ENCODE measurements at regions not wholly inside any gene's neighbourhood (a gene's known extent, or its start where the extent isn't known, plus 50 kb on each side); places are given as distances from the start of the nearest gene placed in this dataset.
"Not testable (repeated sequence)": the region's sequence is repeated elsewhere in the genome, so short reads cannot be mapped to it uniquely, and the experiment has no call there.

- DNase-seq: no peak
These were observed 540.0 kb upstream of the CNTNAP5 start for GRCh38 chr2:123485056-123485455.

DNA sequence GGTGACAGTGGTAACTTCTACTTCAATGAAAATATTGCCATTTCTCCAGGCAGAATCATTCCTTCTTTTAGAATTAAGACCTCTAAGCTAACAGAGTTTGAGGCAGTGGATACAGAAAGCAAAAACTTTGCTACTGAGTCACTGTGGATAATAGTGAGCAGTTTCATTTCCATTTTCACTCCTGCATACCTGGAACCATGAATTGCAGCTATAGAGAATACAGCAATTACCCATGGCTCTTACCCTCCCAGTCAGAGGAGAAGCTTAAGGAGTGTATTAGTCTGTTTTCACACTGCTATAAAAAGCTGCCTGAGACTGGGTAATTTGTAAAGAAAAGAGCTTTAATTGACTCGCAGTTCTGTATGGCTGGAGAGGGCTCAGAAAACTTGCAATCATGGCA lies 531.4 kb upstream of the CNTNAP5 start:
- no peak for DNase-seq

DNA sequence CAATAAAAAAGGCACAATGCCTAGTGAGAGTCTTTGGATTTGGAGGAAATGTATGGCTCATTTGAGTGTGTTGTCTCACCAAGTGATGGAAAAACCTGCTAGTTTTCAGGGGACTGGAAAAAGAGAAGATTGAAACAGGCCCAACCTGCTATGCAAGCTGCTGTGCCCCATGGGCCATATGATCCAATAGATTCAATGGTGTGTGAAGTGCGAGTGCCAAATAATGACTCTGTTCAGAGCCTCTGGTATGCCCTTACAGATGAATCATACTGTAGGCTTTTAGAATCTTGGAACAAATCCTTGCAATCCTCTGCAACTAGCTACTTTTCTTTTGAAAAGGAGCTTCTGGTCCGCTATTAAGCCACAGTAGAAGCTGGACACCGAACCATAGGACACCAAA lies 529.8 kb upstream of the CNTNAP5 start:
- DNase-seq: no peak

DNA sequence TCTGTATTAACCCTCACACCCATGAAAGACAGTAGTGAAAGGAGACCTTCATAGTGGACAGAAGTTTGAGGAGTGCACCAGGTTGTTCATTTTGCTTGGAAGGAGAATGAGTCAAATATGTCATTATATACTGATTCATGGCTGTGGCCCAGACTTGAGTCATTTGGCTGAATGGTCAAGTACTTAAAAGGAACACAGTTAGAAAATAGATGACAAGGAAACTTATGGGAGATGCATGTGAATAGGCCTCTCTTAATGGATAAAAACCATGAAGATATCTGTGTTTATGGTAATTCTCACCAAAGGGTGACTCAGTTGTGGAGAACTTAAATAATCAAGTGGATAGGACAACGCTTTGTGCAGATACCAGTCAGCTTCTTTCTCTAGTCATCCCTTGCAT lies 524.7 kb upstream of the CNTNAP5 start:
- no peak for DNase-seq

- DNase-seq: no peak
These were observed 524.1 kb upstream of the CNTNAP5 start for GRCh38 chr2:123500988-123501387.

GRCh38 chr2:123502931-123503330 lies 522.2 kb upstream of the CNTNAP5 start:
- no peak for DNase-seq

DNA sequence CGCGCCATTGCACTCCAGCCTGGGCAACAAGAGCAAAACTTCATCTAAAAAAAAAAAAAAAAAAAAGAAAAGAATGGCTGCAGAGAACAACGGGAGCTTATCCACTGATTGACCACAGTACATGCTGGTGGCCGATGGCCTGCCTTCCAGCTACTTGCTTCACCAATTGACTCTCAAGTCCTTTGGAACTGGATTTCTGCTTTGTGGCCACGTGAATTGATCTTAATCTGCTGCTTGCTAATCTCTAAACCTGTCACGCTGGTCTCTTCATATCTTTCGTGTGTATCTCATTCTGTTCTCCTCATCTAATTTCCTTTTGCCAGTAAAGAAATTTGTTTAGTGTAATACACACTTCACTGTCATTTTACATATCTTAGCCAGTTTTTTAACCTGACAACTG lies 512.5 kb upstream of the CNTNAP5 start:
- DNase-seq: no peak

DNA sequence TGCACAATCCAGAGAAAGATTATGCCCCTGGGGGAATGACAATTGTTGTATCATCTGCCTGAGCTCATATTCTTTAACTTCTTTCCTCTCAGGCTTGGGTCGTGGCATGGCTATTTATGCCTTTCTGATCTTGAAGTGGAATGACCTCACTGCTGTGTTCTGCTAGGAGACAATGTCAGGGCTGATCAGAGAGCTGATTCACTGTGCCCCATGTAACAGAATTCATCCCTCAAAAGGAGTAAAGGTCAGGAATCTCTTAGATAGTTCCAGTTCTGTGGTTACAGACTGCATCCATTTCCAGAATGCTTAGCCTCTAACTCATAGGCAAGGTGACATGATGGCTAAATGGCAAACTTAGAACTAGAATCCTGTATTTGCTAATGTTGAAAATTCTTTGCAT lies 511.7 kb upstream of the CNTNAP5 start:
- DNase-seq: no peak

DNA sequence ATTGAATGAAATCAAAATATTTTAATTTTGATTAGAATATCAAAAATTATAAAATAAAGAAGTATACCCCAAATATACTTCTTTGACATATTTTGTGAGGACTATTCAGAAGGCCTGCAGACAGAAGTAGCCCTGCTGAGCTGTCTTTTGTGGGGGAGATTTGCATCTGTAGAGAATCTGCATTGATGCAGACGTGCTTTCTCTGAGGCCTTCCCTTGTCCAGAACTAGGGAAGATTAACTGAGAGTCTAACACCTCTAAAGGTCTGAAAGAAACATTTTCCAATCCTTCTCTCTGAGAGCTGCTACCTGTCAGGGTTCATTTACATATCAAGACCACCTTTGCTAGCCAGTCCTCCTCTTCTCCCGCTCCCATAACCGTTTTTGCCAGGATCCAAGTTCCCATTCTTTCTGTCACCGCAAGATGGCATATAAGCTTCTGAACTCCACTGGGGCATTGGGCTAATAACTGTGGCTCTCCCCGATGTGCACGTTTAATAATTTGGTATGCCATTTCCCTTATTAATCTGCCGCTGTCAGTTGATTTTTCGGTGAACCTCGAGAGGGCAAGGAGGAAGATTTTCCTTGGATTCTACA lies 510.4 kb upstream of the CNTNAP5 start:
- no peak for DNase-seq

- peak; percentile 70 for DNase-seq
These were observed 506.7 kb upstream of the CNTNAP5 start for GRCh38 chr2:123518367-123518766.

DNA sequence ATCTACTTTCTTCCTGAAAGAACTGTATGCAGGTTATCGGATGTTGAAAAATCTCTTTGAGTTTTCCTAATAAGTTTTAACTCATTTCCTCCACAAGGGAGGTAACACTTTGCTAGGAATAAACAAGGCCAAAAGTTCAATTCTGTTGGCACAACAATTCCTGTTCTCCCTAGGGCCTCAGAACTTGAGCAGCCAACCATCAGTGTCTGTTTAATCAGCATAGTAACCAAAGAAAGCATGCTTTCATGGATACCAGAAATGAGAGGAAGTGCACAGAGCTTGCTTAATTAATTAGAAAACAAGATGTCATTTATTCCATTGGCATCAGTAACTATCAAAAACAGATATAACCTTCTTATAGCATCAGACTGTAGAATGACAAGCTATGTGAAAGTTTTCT lies 503.2 kb upstream of the CNTNAP5 start:
- peak; percentile 18 for DNase-seq

GRCh38 chr2:123522498-123522897 lies 502.6 kb upstream of the CNTNAP5 start:
- DNase-seq: not testable (repeated sequence)

DNA sequence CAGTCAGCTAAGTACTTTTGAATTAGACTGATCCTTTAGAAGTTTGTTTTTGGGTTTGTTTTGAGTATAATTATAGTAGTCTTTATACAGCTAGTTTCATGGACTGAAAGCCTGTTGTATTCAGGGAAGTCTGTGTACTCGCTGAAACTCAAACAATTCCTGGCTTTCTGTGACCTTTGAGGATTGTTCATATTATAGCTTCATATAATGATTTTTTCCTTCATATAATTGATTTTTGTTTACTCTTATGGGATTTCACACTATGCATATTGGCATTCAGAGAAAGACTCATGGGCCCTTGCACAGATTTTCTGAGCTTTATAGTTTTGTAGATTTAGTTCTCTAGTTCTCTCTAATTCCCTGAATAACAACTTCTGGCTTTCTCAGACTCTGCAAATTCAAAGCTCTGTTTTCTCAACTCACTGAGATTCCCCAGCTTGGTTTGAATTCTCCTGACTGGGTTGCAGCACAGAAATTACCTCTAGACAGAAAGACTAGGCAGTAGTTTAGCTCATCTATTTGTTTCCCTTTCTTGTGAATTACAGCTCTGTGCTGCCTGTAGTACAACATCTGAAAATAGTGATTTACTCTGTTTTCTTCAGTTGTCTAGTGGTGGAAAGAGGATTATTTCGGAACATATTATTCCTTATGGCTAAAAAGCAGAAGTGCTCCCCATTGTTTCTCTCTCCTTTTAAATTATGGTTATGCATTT lies 495.9 kb upstream of the CNTNAP5 start:
- DNase-seq: peak; percentile 26

DNA sequence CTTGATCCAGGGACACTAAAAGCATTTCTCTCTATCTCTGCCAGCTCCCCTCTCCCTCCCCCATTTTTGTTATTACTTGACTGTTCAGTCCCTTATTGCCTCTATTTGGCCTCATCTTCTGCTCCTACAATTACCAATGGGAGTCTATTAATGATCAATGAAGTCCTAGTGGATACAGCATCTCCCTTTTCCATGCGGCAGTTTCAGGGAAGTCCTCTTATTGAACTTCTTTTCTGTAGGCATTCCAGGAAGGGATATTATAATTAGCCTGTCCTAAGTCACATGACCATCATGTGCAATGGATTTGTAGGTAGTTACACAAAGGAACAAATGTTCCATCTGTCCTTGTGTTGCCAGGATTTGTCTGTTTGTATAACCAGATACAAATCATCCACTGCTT lies 495.1 kb upstream of the CNTNAP5 start:
- peak; percentile 21 for DNase-seq

DNA sequence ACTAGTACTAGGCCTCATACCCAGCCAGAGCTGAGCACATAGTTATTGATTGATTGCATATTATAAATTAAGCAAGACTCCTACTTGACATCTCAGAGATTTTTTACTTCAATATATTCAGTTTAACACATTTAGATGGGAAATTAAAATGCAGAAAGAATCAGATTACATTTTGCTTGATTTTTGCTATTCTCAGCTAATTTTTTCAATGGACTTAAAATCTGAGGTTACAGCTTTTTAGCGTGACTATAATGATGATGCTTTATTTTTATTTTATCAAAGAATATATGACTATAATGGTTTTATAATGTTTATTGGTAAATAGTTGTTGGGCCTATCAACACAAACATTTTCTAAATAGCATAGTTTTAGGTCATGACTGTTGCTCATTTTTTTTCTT lies 493.0 kb upstream of the CNTNAP5 start:
- DNase-seq: no peak

GRCh38 chr2:123532994-123533393 lies 492.1 kb upstream of the CNTNAP5 start:
- DNase-seq: no peak

- DNase-seq: peak; percentile 34
These were observed 484.8 kb upstream of the CNTNAP5 start for GRCh38 chr2:123540291-123540690.

- DNase-seq: no peak
These were observed 478.7 kb upstream of the CNTNAP5 start for GRCh38 chr2:123546353-123546752.

DNA sequence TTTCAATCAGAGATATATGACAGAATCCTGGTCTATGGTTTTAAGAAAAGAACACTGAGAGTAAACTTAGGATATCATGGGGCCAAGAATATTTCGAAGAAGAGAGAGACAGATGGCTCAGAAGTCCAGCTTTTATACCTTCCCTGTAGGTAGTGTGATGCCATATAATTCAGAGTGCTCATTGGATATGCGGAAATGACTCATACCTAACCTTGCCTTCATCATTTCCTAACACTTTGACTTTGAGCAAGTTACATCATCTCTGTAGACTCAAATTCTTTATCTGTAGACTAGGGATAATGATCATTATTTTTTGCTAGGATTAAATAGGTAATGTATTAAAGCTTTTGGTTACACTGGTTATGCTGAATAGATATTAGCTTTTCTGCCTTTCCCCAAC lies 461.6 kb upstream of the CNTNAP5 start:
- DNase-seq: no peak

DNA sequence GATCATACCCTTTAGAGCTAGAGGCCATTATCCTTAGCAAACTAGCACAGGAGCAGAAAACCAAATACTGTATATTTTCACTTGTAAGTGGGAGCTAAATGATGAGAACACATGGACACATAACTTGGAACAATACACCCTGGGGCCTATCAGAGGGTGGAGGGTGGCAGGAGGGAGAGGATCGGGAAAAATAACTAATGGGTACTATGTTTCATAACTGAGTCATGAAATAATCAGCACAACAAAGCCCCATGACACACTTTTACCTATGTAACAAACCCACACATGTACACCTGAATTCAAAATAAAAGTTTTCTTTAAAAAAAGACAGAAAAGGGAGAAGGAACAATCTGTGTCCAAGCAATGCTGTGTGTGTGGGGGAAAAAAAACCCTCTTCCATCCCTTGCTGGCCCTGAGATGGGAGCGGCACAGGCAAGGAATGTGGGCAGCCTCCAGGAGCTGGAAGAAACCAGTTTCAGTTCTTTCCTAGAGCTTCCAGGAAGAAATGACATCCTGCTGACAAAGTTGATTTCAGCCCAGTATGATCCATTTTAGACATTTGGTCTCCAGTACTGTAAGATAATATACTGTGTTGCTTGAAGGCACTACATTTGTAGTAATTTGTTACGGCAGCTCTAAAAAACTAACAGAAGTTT lies 458.7 kb upstream of the CNTNAP5 start:
- no peak for DNase-seq

- no peak for DNase-seq
These were observed 447.1 kb upstream of the CNTNAP5 start for GRCh38 chr2:123578016-123578415.

- DNase-seq: peak; percentile 16
These were observed 428.5 kb upstream of the CNTNAP5 start for GRCh38 chr2:123596621-123597020.

- DNase-seq: no peak
These were observed 427.1 kb upstream of the CNTNAP5 start for GRCh38 chr2:123597988-123598387.

GRCh38 chr2:123606631-123607030 lies 418.5 kb upstream of the CNTNAP5 start:
- no peak for DNase-seq

Measured in hindlimb muscle (tissue), 1 donor.